Upper lobe of left lung (tissue), 4 donors: ENCODE measurements at regions not wholly inside any gene's neighbourhood (a gene's known extent, or its start where the extent isn't known, plus 50 kb on each side); places are given as distances from the start of the nearest gene placed in this dataset.

ENCODE experiments used
- CTCF ChIP-seq, 6 experiments: fragments of 450-650 bp in 4 of 6; fragments of 200-600 bp in 2 of 6; sonication (generic) in 2 of 6; IDR thresholded peaks; one replicate each; pipeline ENCODE4 v1.5.1; 2016 to 2019; ENCODE audit warnings: antibody characterized with exemption in 6 of 6
- POLR2A ChIP-seq, 4 donors: fragments of 450-650 bp; IDR thresholded peaks; one replicate each; pipeline ENCODE4 v1.5.1; 2016 to 2017; ENCODE audit warnings: antibody characterized with exemption in 4 of 4, mild to moderate bottlenecking in 2 of 4

GRCh38 chr1:185369786-185370185, 52.7 kb upstream of the IVNS1ABP start:
- TF ChIP-seq CTCF (IDR thresholded peaks at IDR 0.05), result no peak
- TF ChIP-seq POLR2A (IDR thresholded peaks at IDR 0.05), result no peak
